SU-DHL-6 (cell line): ENCODE measurements at regions not wholly inside any gene's neighbourhood (a gene's known extent, or its start where the extent isn't known, plus 50 kb on each side); places are given as distances from the start of the nearest gene placed in this dataset.

Experiments used
- H2AFZ ChIP-seq: fragments of 200-600 bp; sonication (generic); 2 replicates; pipeline ENCODE4 v1.6.1; 2014; ENCODE audit warnings: low read depth, mild to moderate bottlenecking, moderate library complexity, mixed read lengths, antibody characterized with exemption, low read length; ENCODE audit not compliant: severe bottlenecking
- H3F3A ChIP-seq: fragments of 200-600 bp; shearing (Covaris generic); 2 replicates; pipeline ENCODE4 v1.6.0; 2016; ENCODE audit warnings: antibody characterized with exemption, mild to moderate bottlenecking; ENCODE audit not compliant: insufficient read depth
- H3K27ac ChIP-seq: fragments of 200-600 bp; sonication (generic); 2 replicates; pipeline ENCODE4 v1.5.1; 2016; ENCODE audit warnings: low read depth, mild to moderate bottlenecking, low read length, moderate library complexity, mixed read lengths
- H3K27me3 ChIP-seq: fragments of 200-600 bp; sonication (generic), shearing (Covaris generic); 2 replicates; pipeline ENCODE4 v1.6.0; 2014; ENCODE audit warnings: mild to moderate bottlenecking, low read length
- H3K36me3 ChIP-seq: fragments of 200-600 bp; sonication (generic); 2 replicates; pipeline ENCODE4 v1.6.1; 2014; ENCODE audit warnings: mild to moderate bottlenecking, low read length, mixed read lengths
- H3K4me2 ChIP-seq: fragments of 300-600, 200-600 bp; shearing (Covaris generic), sonication (generic); 2 replicates; pipeline ENCODE4 v1.6.0; 2014; ENCODE audit warnings: low read length, low read depth, mild to moderate bottlenecking; ENCODE audit not compliant: poor library complexity, severe bottlenecking
- H3K4me3 ChIP-seq: fragments of 200-600 bp; sonication (generic); 2 replicates; pipeline ENCODE4 v1.5.1; 2014; ENCODE audit warnings: antibody characterized with exemption, low read length, mild to moderate bottlenecking, mixed read lengths; ENCODE audit not compliant: insufficient read depth, poor library complexity, severe bottlenecking
- H3K79me2 ChIP-seq: fragments of 200-600 bp; sonication (generic); 2 replicates; pipeline ENCODE4 v1.6.1; 2014; ENCODE audit warnings: mild to moderate bottlenecking, low read length, moderate library complexity; ENCODE audit not compliant: insufficient read depth
- H3K9ac ChIP-seq: fragments of 200-600 bp; sonication (generic); 2 replicates; pipeline ENCODE4 v1.7.0; 2014; ENCODE audit warnings: mild to moderate bottlenecking, low read length
- H3K9me2 ChIP-seq: fragments of 200-600 bp; sonication (generic); replicated peaks from 2 replicates; pipeline ENCODE4 v1.6.1; 2014; ENCODE audit warnings: low read length; ENCODE audit not compliant: insufficient read depth
- H3K9me3 ChIP-seq: fragments of 200-600 bp; sonication (generic); 2 replicates; pipeline ENCODE4 v1.6.1; 2014; ENCODE audit warnings: low read length, mixed read lengths; ENCODE audit not compliant: insufficient read depth
- H4K20me1 ChIP-seq: fragments of 200-600 bp; sonication (generic); 2 replicates; pipeline ENCODE4 v1.6.1; 2014; ENCODE audit warnings: low read depth, mild to moderate bottlenecking, antibody characterized with exemption, low read length, moderate library complexity, mixed read lengths
- CTCF ChIP-seq: fragments of 200-600 bp; sonication (generic); IDR thresholded peaks from one replicate; pipeline ENCODE4 v1.5.1; 2017; ENCODE audit warnings: antibody characterized with exemption, mild to moderate bottlenecking, low read length, moderate library complexity; ENCODE audit not compliant: insufficient read depth, poor library complexity, severe bottlenecking
- EZH2phosphoT487 ChIP-seq: fragments of 200-600 bp; sonication (generic), shearing (Covaris generic); conservative IDR thresholded peaks from 2 replicates; pipeline ENCODE4 v1.6.1; 2018; ENCODE audit warnings: mild to moderate bottlenecking, antibody characterized with exemption, low read length, moderate library complexity, mixed read lengths

DNA sequence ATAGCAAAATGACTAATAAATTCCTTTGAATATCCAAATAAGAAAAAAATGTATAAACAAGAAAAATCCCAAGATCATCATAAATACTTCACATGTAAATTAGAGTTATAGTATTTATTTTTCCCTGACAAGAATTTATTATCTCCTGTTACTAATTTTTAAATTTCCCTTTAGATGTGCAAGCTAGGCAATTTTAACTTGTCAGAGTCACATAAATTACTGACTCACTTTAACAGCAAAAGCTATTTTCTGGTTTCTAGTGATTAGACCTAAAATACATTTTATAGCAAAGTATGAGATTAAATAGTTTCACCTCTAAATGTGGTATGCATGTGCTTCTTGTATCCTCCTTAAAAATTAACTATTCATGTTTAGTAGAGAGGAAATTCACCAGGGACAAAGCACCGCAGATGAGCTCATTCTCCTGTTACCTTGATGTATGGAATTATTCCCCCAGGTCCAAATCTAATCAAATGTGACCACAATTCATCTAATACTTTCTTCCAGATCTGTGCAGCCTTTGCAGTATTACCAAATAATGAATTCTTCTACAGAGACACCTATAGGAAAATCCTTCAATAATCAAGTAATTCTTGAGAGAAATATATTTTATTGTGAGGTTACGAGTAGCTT is 621.2 kb downstream of the DNAJB9 start:
- Histone ChIP-seq H3K4me3 (no peak overlapping the region), H3K4me2 (no peak overlapping the region), H3K36me3 (no peaks in the 10 kb centered on the region), H3K27me3 (no peaks in the 10 kb centered on the region), H4K20me1 (no peaks in the 10 kb centered on the region), H3K9me3 (no peaks in the 10 kb centered on the region), H3K9me2 (no peaks in the 10 kb centered on the region), H3F3A (no peaks in the 10 kb centered on the region), H3K9ac (no peak overlapping the region), H3K79me2 (no peaks in the 10 kb centered on the region), H2AFZ (no peak overlapping the region), H3K27ac (no peak overlapping the region)
- no peak for TF ChIP-seq EZH2phosphoT487
- no peak for TF ChIP-seq CTCF

GRCh38 chr7:109206196-109206595 is 636.5 kb downstream of the DNAJB9 start:
- Histone ChIP-seq H3K9me3 (no peaks in the 10 kb centered on the region), H4K20me1 (no peaks in the 10 kb centered on the region), H3K79me2 (no peaks in the 10 kb centered on the region), H2AFZ (no peak overlapping the region), H3F3A (no peaks in the 10 kb centered on the region), H3K36me3 (no peaks in the 10 kb centered on the region), H3K4me2 (no peak overlapping the region), H3K9ac (no peak overlapping the region), H3K27ac (no peak overlapping the region), H3K9me2 (no peaks in the 10 kb centered on the region), H3K4me3 (no peak overlapping the region), H3K27me3 (peaks cover 3% of the 10 kb centered on the region; the same call in 1 of the 2 replicates)
- TF ChIP-seq CTCF (no peak), EZH2phosphoT487 (no peak)

DNA sequence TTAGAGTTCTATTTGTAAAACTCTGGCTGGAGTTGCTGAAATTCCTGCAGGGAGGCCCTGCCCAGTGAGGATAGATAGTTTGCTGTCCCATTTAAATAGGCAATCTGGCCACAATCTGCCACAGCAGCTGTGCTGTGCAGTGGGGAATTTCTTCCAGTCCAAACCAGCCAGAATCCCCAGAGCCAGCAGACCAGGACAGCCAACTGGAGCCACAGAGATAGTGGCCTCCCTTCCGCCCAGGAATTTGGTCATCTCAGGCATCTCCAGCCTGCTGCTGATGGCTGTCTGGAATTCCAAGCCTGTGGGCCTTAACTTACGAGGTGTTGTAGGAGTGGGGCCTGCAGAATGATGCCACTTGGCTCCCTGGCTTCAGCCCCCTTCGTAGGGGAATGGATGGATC is 643.4 kb downstream of the DNAJB9 start:
- no peaks in the 10 kb centered on the region for H3F3A ChIP-seq
- H3K9me2 ChIP-seq = no peaks in the 10 kb centered on the region; the same call in 1 of the 2 replicates
- no peaks in the 10 kb centered on the region for H3K9me3 ChIP-seq
- no peaks in the 10 kb centered on the region; the same call in 1 of the 2 replicates for H3K36me3 ChIP-seq
- no peaks in the 10 kb centered on the region for H4K20me1 ChIP-seq
- no peak for TF ChIP-seq CTCF
- TF ChIP-seq EZH2phosphoT487 = no peak
- H3K27me3 ChIP-seq = 0 out of 2 replicates have a peak, but pooled peaks cover 5% of the 10 kb centered on the region
- no peak overlapping the region for H3K4me3 ChIP-seq
- H3K9ac ChIP-seq = no peak overlapping the region
- no peaks in the 10 kb centered on the region for H3K79me2 ChIP-seq
- no peak overlapping the region for H2AFZ ChIP-seq
- H3K4me2 ChIP-seq = no peak overlapping the region
- H3K27ac ChIP-seq = no peak overlapping the region
